MM.1S (cell line): ENCODE measurements at regions not wholly inside any gene's neighbourhood (a gene's known extent, or its start where the extent isn't known, plus 50 kb on each side); places are given as distances from the start of the nearest gene placed in this dataset.

ENCODE experiments used
- CTCF ChIP-seq: fragments of 300-600 bp; sonication (generic); IDR thresholded peaks from 2 replicates; pipeline ENCODE4 v1.5.1; 2016; ENCODE audit warnings: antibody characterized with exemption, low read length, mixed read lengths
- EZH2phosphoT487 ChIP-seq: fragments of 300-600 bp; sonication (generic); IDR thresholded peaks from 2 replicates; pipeline ENCODE4 v1.6.1; 2018; ENCODE audit warnings: antibody characterized with exemption, low read length

GRCh38 chr3:30530084-30530483 lies 76.3 kb upstream of the TGFBR2 start:
- TF ChIP-seq CTCF (no peak), EZH2phosphoT487 (no peak)
